ENCODE measurements at regions not wholly inside any gene's neighbourhood (a gene's known extent, or its start where the extent isn't known, plus 50 kb on each side); places are given as distances from the start of the nearest gene placed in this dataset.
"Not testable (repeated sequence)": the region's sequence is repeated elsewhere in the genome, so short reads cannot be mapped to it uniquely, and the experiment has no call there.

DNA sequence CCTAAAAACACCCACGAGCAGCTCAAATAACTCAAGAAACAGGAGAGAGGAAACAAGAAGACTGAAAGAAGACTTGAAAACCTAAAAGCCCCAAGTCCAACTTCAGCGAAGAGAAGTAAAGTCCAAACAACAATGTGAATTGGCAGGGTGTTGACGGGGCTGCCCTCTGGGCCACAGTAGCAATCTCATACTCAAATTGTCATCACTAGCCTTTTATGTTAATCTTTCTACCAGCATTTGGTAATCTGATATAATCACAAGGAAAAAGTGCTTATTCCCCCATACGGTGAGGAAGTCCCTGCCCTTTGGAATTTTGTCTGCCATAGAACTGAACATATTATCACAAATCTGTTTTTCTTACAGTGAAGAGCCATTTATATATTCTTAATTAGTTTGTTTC is 51.5 kb upstream of the IFNE start:
- Histone ChIP-seq H3K9ac (ENCODE audit: low read length) (no peak overlapping the region), H3K9me3 (ENCODE audit: control insufficient read depth, low read length) (no peaks in the 10 kb centered on the region), H3K27me3 (ENCODE audit: control insufficient read depth, insufficient read depth, low read length) (no peaks in the 10 kb centered on the region), H3K4me3 (ENCODE audit: low read length) (no peak overlapping the region), H3K4me1 (ENCODE audit: control insufficient read depth, insufficient read depth, low read length) (no peaks in the 10 kb centered on the region), H3K36me3 (ENCODE audit: control insufficient read depth, insufficient read depth, low read length) (no peaks in the 10 kb centered on the region)

DNA sequence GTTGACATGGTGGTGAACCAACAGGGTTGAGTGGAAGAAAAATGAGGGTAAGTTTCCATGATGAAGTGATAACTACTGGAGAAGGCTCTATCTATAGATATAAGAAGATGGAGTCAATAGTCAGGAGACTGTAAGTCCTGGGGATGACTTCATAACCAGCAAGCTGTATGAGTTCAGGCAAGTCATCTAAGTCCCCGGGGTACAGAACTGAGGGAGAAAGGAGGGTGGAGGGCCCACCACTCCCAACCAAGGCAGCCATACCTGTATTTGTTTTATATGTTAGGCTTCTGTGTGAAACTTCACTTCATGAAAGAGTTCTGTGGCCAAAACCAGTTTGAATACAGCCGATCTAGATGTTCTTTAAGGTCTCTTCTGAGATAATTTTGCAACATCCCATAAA is 53.3 kb upstream of the IFNE start:
- no peak overlapping the region for H3K4me3 ChIP-seq (ENCODE audit: low read length)
- H3K4me1 ChIP-seq (ENCODE audit: control insufficient read depth, insufficient read depth, low read length) = no peaks in the 10 kb centered on the region
- H3K9me3 ChIP-seq (ENCODE audit: control insufficient read depth, low read length) = no peaks in the 10 kb centered on the region
- no peaks in the 10 kb centered on the region for H3K27me3 ChIP-seq (ENCODE audit: control insufficient read depth, insufficient read depth, low read length)
- no peak overlapping the region for H3K9ac ChIP-seq (ENCODE audit: low read length)
- no peaks in the 10 kb centered on the region for H3K36me3 ChIP-seq (ENCODE audit: control insufficient read depth, insufficient read depth, low read length)

DNA sequence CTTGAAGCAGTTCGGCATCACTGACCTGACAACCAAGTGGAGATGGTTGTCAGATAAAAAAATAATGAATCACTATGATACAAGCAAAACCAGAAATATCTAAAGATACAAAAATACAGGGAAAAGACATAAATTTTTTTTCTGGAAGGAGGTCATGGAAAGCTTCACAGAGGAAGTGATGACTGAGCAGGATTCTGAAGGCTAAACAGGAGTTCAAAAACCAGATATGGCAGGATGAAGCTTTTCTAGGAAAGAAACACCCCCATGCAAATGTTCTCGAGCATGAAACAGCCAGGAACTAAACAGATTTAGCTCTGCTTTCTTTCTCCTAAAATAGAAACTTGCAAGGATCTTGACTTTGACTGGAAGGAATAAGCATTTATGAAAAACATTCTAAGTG is 60.7 kb upstream of the IFNE start:
- H3K36me3 ChIP-seq (ENCODE audit: control insufficient read depth, insufficient read depth, low read length) = no peaks in the 10 kb centered on the region
- H3K4me3 ChIP-seq (ENCODE audit: low read length) = no peak overlapping the region
- H3K4me1 ChIP-seq (ENCODE audit: control insufficient read depth, insufficient read depth, low read length) = peaks cover 5% of the 10 kb centered on the region
- no peaks in the 10 kb centered on the region for H3K27me3 ChIP-seq (ENCODE audit: control insufficient read depth, insufficient read depth, low read length)
- H3K9me3 ChIP-seq (ENCODE audit: control insufficient read depth, low read length) = no peaks in the 10 kb centered on the region
- no peak overlapping the region for H3K9ac ChIP-seq (ENCODE audit: low read length)

DNA sequence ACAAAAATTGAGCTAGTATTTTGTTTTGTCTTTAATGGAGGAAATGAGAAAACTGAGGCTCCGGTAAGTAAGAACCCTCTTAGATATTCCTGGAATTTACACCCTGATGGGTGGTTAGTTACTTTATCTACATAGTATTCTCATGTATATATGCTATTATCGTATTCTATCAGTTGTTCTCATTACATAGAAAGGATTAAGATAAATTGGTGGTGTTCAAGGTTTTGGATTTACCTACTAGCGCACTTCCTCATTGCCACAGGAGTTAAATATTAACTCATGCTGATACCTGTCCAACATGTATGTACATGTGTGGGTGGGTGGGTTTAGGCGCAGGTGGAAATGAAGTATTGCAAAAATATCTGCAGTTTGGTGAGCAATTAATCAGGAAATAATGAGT is 61.1 kb upstream of the IFNE start:
- Histone ChIP-seq H3K27me3 (ENCODE audit: control insufficient read depth, insufficient read depth, low read length) (no peaks in the 10 kb centered on the region), H3K4me3 (ENCODE audit: low read length) (no peak overlapping the region), H3K36me3 (ENCODE audit: control insufficient read depth, insufficient read depth, low read length) (no peaks in the 10 kb centered on the region), H3K9ac (ENCODE audit: low read length) (no peak overlapping the region), H3K4me1 (ENCODE audit: control insufficient read depth, insufficient read depth, low read length) (peaks cover 5% of the 10 kb centered on the region), H3K9me3 (ENCODE audit: control insufficient read depth, low read length) (no peaks in the 10 kb centered on the region)

DNA sequence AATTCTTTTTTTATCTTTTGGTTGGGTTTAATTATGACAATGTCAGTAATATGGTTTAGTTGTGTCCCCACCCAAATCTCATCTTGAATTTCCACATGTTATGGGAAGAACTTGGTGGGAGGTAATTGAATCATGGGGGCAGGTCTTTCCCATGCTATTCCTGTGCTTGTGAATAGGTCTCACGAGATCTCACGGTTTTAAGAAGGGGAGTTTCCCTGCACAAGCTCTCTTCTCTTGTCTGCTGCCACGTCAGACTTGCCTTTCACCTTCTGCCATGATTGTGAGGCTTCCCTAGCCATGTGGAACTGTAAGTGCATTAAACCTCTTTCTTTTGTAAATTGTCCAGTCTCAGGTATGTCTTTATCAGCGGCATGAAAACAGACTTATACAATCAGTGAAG is 61.7 kb upstream of the IFNE start:
- peaks cover 11% of the 10 kb centered on the region for H3K4me1 ChIP-seq (ENCODE audit: control insufficient read depth, insufficient read depth, low read length)
- H3K36me3 ChIP-seq (ENCODE audit: control insufficient read depth, insufficient read depth, low read length); H3K27me3 ChIP-seq (ENCODE audit: control insufficient read depth, insufficient read depth, low read length); H3K9me3 ChIP-seq (ENCODE audit: control insufficient read depth, low read length); H3K4me3 ChIP-seq (ENCODE audit: low read length); H3K9ac ChIP-seq (ENCODE audit: low read length): not testable (repeated sequence)

DNA sequence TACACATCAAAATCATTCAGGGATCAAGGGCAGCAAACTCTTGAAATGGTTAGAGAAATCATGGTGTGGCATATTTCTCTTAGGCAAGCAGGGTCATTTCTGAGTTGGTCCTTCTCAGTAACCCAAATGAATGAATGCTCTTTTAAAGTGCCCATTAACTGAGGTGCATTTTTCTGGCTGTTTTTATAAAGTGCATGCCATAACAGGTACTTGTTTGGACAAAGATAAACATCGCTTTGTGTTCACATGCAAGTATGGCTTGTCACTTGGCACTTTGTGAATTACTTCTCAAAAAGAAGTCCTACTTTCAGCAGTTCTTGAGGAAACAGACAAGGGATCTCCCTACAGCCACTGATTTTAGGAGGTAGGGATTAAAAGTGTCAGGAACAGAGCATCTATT is 64.8 kb upstream of the IFNE start:
- Histone ChIP-seq H3K27me3 (ENCODE audit: control insufficient read depth, insufficient read depth, low read length) (no peaks in the 10 kb centered on the region), H3K4me1 (ENCODE audit: control insufficient read depth, insufficient read depth, low read length) (peaks cover 27% of the 10 kb centered on the region), H3K9me3 (ENCODE audit: control insufficient read depth, low read length) (no peaks in the 10 kb centered on the region), H3K4me3 (ENCODE audit: low read length) (no peak overlapping the region), H3K9ac (ENCODE audit: low read length) (no peak overlapping the region), H3K36me3 (ENCODE audit: control insufficient read depth, insufficient read depth, low read length) (no peaks in the 10 kb centered on the region)

DNA sequence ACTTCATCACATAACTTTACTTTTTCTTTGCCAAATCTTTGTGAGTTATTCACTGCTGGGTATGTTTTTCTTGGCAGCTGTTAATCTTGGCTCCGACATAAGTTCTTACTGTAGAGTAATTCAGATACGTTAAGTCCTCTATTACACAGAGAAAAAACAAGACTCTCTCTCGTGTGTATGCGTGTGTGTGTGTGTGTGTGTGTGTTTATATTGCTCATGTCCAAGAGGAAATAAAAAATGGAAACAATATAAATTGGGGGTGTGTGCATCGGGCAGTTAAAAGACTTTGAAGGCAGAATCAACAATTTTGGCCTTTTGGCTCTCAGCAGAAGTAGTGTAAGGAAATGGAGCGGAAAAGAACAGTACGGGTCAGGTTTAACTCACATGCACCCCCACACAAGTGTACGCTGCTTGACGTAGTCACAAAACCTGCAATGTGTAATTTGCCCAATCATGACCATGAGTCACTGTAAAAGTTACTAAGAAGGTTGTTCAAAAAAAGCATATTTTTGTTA is 67.2 kb upstream of the IFNE start:
- Histone ChIP-seq H3K4me1 (ENCODE audit: control insufficient read depth, insufficient read depth, low read length) (peaks cover 39% of the 10 kb centered on the region), H3K36me3 (ENCODE audit: control insufficient read depth, insufficient read depth, low read length) (no peaks in the 10 kb centered on the region), H3K27me3 (ENCODE audit: control insufficient read depth, insufficient read depth, low read length) (no peaks in the 10 kb centered on the region)

DNA sequence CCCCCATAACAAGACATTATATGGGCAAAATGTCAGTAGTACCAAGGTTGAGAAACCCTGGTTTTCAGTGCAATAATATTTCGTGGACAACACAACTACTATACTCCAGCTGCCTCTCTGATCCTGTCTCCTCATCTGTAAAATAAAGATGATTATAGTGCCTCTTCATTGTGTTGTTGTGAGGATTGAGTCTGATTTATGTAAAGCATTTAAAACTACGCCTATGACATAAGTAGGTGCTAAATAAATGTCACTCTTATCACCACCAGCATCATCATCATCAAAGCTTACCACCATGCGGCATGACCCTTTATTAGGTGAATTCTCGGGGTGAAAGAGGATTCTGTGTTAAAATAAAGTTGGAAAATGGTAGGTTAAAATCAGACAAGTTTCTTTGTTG is 67.8 kb upstream of the IFNE start:
- Histone ChIP-seq H3K9ac (ENCODE audit: low read length) (peak overlapping the region; percentile 5), H3K9me3 (ENCODE audit: control insufficient read depth, low read length) (no peaks in the 10 kb centered on the region), H3K36me3 (ENCODE audit: control insufficient read depth, insufficient read depth, low read length) (no peaks in the 10 kb centered on the region), H3K27me3 (ENCODE audit: control insufficient read depth, insufficient read depth, low read length) (no peaks in the 10 kb centered on the region), H3K4me3 (ENCODE audit: low read length) (no peak overlapping the region), H3K4me1 (ENCODE audit: control insufficient read depth, insufficient read depth, low read length) (peaks cover 42% of the 10 kb centered on the region)

More for the DNA sequence above, 67.2 kb upstream of the IFNE start:
- Histone ChIP-seq H3K9me3 (ENCODE audit: control insufficient read depth, low read length) (no peaks in the 10 kb centered on the region), H3K4me3 (ENCODE audit: low read length) (no peak overlapping the region), H3K9ac (ENCODE audit: low read length) (peak overlapping the region; percentile 5)

DNA sequence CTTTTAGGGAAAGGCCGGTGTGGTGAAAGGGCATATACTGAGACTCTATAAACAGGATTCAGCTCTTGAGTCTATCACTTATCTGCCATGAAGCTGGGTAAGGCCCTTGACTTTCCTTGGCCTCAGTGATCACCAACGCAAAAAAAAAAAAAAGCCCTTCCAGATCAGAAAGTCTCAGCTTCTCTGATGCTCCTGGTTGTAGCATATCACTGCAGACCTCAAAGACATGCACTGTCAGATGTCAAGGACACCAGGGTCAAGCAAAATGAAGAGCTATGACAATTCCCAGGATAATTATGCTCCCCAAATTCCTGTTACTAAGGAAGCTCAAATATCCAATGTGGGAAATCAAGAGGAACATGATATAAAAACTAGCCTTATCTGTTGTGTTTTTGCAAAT is 68.3 kb upstream of the IFNE start:
- Histone ChIP-seq H3K4me3 (ENCODE audit: low read length) (no peak overlapping the region), H3K9me3 (ENCODE audit: control insufficient read depth, low read length) (no peaks in the 10 kb centered on the region), H3K36me3 (ENCODE audit: control insufficient read depth, insufficient read depth, low read length) (no peaks in the 10 kb centered on the region), H3K4me1 (ENCODE audit: control insufficient read depth, insufficient read depth, low read length) (peaks cover 42% of the 10 kb centered on the region), H3K27me3 (ENCODE audit: control insufficient read depth, insufficient read depth, low read length) (no peaks in the 10 kb centered on the region), H3K9ac (ENCODE audit: low read length) (no peak overlapping the region)

DNA sequence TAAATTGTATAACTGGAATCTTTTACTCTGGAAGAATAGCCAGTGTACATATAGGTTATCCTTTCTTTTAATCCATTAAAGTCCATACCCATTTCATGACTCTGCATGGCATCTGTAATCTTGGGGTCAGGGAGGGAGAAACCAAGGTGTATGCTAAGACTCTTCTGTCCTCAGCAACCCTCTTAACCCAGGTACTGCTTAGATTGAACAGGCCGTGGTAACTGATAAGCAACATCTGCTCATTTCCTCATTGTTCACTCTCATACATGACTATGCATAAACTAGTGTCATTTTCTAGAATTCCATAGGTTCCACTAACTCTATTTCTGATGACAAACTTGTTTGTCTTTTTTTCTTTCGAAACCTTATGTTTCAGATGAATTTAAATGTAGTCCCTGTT is 69.3 kb upstream of the IFNE start:
- no peaks in the 10 kb centered on the region for H3K36me3 ChIP-seq (ENCODE audit: control insufficient read depth, insufficient read depth, low read length)
- H3K4me1 ChIP-seq (ENCODE audit: control insufficient read depth, insufficient read depth, low read length) = peaks cover 42% of the 10 kb centered on the region
- no peak overlapping the region for H3K9ac ChIP-seq (ENCODE audit: low read length)
- H3K27me3 ChIP-seq (ENCODE audit: control insufficient read depth, insufficient read depth, low read length) = no peaks in the 10 kb centered on the region
- H3K4me3 ChIP-seq (ENCODE audit: low read length) = no peak overlapping the region
- H3K9me3 ChIP-seq (ENCODE audit: control insufficient read depth, low read length) = no peaks in the 10 kb centered on the region

DNA sequence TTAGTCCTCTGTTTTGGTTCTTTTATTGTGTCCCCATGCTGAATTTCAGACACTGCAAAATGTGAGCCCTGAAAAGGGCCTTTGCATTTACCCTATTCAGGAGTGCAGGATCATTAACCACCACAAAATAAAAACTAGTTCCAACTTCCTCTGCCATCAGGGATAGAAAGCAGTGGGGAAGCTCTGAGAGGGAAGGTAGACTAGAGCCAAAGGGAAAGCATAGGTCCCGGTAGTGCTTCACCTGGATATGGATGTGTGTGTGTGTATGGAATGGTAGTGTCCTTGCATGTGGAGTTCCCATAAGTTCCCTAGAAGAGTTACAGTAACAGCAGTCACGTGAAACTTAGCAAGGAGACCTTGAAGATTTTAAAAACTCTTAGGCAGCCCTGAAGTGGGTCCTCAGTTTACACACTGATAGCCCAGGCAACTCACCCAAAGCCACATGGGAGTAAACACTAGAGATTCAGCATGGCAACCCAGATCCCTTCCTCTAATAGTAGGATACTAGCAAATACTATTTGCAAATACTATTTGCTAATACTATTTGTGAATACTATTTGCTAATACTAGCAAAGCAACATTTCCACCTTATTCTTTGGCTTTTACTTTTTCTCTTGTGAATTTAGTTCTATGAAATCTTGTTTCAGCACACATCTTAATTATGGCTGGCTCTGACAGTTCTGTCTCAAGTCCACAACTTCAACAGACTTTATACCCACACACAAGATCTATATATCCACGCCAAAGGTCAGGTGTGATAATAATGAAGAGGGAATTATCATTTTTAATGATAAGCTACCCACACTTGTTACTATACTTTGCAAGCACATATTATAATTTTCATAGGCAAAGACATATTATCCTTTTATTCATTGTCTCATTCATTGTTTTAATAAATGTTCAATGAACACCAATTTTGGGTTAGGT is 70.4 kb upstream of the IFNE start:
- H3K27me3 ChIP-seq (ENCODE audit: control insufficient read depth, insufficient read depth, low read length) = no peaks in the 10 kb centered on the region
- no peak overlapping the region for H3K9ac ChIP-seq (ENCODE audit: low read length)
- no peak overlapping the region for H3K4me3 ChIP-seq (ENCODE audit: low read length)

DNA sequence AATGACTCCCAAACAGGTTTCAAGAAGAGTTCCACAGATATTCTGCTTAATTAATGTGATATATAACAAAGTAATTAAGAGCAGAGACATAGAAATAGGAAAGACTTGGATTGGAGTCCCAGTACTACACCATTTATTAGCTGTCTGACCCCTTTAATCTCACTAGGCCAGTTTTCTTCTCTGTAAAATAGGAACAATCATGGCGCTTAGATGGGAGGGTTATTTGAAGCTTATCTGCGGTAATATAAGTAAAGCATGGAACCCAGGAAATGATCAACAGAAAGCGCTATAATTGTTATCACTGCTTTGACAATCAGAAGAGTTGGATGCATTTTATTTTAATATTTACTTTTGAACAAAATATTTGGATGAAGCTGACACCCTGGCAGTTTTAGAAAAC is 71.3 kb upstream of the IFNE start:
- Histone ChIP-seq H3K9me3 (ENCODE audit: control insufficient read depth, low read length) (no peaks in the 10 kb centered on the region), H3K27me3 (ENCODE audit: control insufficient read depth, insufficient read depth, low read length) (no peaks in the 10 kb centered on the region), H3K4me1 (ENCODE audit: control insufficient read depth, insufficient read depth, low read length) (peaks cover 34% of the 10 kb centered on the region), H3K4me3 (ENCODE audit: low read length) (no peak overlapping the region), H3K9ac (ENCODE audit: low read length) (no peak overlapping the region), H3K36me3 (ENCODE audit: control insufficient read depth, insufficient read depth, low read length) (no peaks in the 10 kb centered on the region)

More for the DNA sequence above, 70.4 kb upstream of the IFNE start:
- Histone ChIP-seq H3K36me3 (ENCODE audit: control insufficient read depth, insufficient read depth, low read length) (no peaks in the 10 kb centered on the region), H3K4me1 (ENCODE audit: control insufficient read depth, insufficient read depth, low read length) (peaks cover 37% of the 10 kb centered on the region), H3K9me3 (ENCODE audit: control insufficient read depth, low read length) (no peaks in the 10 kb centered on the region)

Data from mucosa of stomach (tissue), 1 donor.